ENCODE measurements at regions not wholly inside any gene's neighbourhood (a gene's known extent, or its start where the extent isn't known, plus 50 kb on each side); places are given as distances from the start of the nearest gene placed in this dataset.

- H3K27ac Mint-ChIP-seq, result no peak overlapping the region
- 80% methylated on average over 1 of the region's 1 CpG; no CpG with 5 or more reads in 1 of the 2 experiments for WGBS, 2 experiments (ENCODE audit: insufficient coverage in 1 of 2, insufficient read length in 1 of 2)
These were observed 268.1 kb upstream of the TMTC4 start for GRCh38 chr13:100942742-100943141.

GRCh38 chr13:100941377-100942368 is 267.1 kb upstream of the TMTC4 start:
- no peaks in the 10 kb centered on the region for H3K27me3 ChIP-seq (ENCODE audit: control insufficient read depth, insufficient read depth, low read length, poor library complexity, severe bottlenecking)
- Mint-ChIP-seq H3K4me1 (peaks cover 8% of the 10 kb centered on the region), H3K36me3 (ENCODE audit: low read depth) (no peaks in the 10 kb centered on the region), H3K27ac (no peak overlapping the region), H3K4me3 (no peak overlapping the region), H3K27me3 (ENCODE audit: insufficient read depth) (no peaks in the 10 kb centered on the region), H3K9me3 (no peaks in the 10 kb centered on the region)
- H3K36me3 ChIP-seq (ENCODE audit: control insufficient read depth, insufficient read depth, low read length), result no peaks in the 10 kb centered on the region
- H3K4me3 ChIP-seq (ENCODE audit: low read length), result no peak overlapping the region
- no peak for DNase-seq
- TF ChIP-seq, protein P1, sequence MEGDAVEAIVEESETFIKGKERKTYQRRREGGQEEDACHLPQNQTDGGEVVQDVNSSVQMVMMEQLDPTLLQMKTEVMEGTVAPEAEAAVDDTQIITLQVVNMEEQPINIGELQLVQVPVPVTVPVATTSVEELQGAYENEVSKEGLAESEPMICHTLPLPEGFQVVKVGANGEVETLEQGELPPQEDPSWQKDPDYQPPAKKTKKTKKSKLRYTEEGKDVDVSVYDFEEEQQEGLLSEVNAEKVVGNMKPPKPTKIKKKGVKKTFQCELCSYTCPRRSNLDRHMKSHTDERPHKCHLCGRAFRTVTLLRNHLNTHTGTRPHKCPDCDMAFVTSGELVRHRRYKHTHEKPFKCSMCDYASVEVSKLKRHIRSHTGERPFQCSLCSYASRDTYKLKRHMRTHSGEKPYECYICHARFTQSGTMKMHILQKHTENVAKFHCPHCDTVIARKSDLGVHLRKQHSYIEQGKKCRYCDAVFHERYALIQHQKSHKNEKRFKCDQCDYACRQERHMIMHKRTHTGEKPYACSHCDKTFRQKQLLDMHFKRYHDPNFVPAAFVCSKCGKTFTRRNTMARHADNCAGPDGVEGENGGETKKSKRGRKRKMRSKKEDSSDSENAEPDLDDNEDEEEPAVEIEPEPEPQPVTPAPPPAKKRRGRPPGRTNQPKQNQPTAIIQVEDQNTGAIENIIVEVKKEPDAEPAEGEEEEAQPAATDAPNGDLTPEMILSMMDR (conservative IDR thresholded peaks at IDR 0.05), result no peak
- H3K4me1 ChIP-seq (ENCODE audit: control insufficient read depth, insufficient read depth, low read length), result no peaks in the 10 kb centered on the region
- H3K9me3 ChIP-seq (ENCODE audit: control insufficient read depth, low read length), result no peaks in the 10 kb centered on the region
- H3K27ac ChIP-seq (ENCODE audit: low read depth, low read length), result no peak overlapping the region
- 85 to 86% methylated on average over 7 to 10 of the region's 10 CpGs for WGBS, 2 experiments (ENCODE audit: insufficient coverage in 1 of 2, insufficient read length in 1 of 2)
- no peak overlapping the region for H3K9ac ChIP-seq (ENCODE audit: extremely low read depth, low read length, poor library complexity, severe bottlenecking)

More at GRCh38 chr13:100942742-100943141, 268.1 kb upstream of the TMTC4 start:
- TF ChIP-seq, protein P1 (conservative IDR thresholded peaks at IDR 0.05), result no peak
- H3K27me3 Mint-ChIP-seq (ENCODE audit: insufficient read depth), result no peaks in the 10 kb centered on the region
- H3K4me1 Mint-ChIP-seq, result peaks cover 8% of the 10 kb centered on the region
- Histone ChIP-seq H3K9me3 (ENCODE audit: control insufficient read depth, low read length) (no peaks in the 10 kb centered on the region), H3K9ac (ENCODE audit: extremely low read depth, low read length, poor library complexity, severe bottlenecking) (no peak overlapping the region), H3K36me3 (ENCODE audit: control insufficient read depth, insufficient read depth, low read length) (no peaks in the 10 kb centered on the region), H3K4me1 (ENCODE audit: control insufficient read depth, insufficient read depth, low read length) (no peaks in the 10 kb centered on the region), H3K27ac (ENCODE audit: low read depth, low read length) (no peak overlapping the region), H3K4me3 (ENCODE audit: low read length) (no peak overlapping the region), H3K27me3 (ENCODE audit: control insufficient read depth, insufficient read depth, low read length, poor library complexity, severe bottlenecking) (no peaks in the 10 kb centered on the region)
- H3K9me3 Mint-ChIP-seq, result no peaks in the 10 kb centered on the region
- DNase-seq, result no peak
- no peak overlapping the region for H3K4me3 Mint-ChIP-seq
- H3K36me3 Mint-ChIP-seq (ENCODE audit: low read depth), result no peaks in the 10 kb centered on the region

GRCh38 chr13:100940658-100941057 is 266.1 kb upstream of the TMTC4 start:
- Mint-ChIP-seq H3K27me3 (ENCODE audit: insufficient read depth) (no peaks in the 10 kb centered on the region), H3K4me3 (no peak overlapping the region), H3K27ac (no peak overlapping the region), H3K4me1 (peaks cover 8% of the 10 kb centered on the region), H3K36me3 (ENCODE audit: low read depth) (no peaks in the 10 kb centered on the region), H3K9me3 (no peaks in the 10 kb centered on the region)
- Histone ChIP-seq H3K4me3 (ENCODE audit: low read length) (no peak overlapping the region), H3K27me3 (ENCODE audit: control insufficient read depth, insufficient read depth, low read length, poor library complexity, severe bottlenecking) (no peaks in the 10 kb centered on the region), H3K36me3 (ENCODE audit: control insufficient read depth, insufficient read depth, low read length) (no peaks in the 10 kb centered on the region), H3K9ac (ENCODE audit: extremely low read depth, low read length, poor library complexity, severe bottlenecking) (no peak overlapping the region), H3K4me1 (ENCODE audit: control insufficient read depth, insufficient read depth, low read length) (peaks cover 4% of the 10 kb centered on the region), H3K9me3 (ENCODE audit: control insufficient read depth, low read length) (no peaks in the 10 kb centered on the region), H3K27ac (ENCODE audit: low read depth, low read length) (no peak overlapping the region)
- 83 to 87% methylated on average over 3 to 4 of the region's 4 CpGs for WGBS, 2 experiments (ENCODE audit: insufficient coverage in 1 of 2, insufficient read length in 1 of 2)
- DNase-seq, result no peak
- TF ChIP-seq, protein P1 (conservative IDR thresholded peaks at IDR 0.05), result no peak
